ENCODE measurements at regions not wholly inside any gene's neighbourhood (a gene's known extent, or its start where the extent isn't known, plus 50 kb on each side); places are given as distances from the start of the nearest gene placed in this dataset.

DNA sequence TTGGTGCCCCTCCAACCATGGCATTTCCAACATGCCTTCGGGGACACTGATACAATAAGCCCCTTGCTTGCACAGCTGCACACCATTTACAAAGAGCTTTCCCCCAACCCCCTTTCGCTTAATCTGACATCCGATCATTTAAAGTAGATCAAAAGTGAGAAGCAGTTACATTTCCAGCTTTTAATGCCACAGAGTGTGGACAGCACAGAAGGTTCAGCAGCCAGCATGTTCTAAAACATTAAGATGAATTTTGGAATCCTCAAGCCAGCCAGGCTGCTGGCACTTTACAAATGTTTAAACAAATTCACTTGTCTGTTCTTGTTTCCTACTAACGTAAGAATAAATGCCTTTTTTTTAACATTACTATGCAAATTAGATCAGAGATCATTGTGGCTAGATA, 284.4 kb upstream of the LDB2 start:
- TF ChIP-seq, protein P1, sequence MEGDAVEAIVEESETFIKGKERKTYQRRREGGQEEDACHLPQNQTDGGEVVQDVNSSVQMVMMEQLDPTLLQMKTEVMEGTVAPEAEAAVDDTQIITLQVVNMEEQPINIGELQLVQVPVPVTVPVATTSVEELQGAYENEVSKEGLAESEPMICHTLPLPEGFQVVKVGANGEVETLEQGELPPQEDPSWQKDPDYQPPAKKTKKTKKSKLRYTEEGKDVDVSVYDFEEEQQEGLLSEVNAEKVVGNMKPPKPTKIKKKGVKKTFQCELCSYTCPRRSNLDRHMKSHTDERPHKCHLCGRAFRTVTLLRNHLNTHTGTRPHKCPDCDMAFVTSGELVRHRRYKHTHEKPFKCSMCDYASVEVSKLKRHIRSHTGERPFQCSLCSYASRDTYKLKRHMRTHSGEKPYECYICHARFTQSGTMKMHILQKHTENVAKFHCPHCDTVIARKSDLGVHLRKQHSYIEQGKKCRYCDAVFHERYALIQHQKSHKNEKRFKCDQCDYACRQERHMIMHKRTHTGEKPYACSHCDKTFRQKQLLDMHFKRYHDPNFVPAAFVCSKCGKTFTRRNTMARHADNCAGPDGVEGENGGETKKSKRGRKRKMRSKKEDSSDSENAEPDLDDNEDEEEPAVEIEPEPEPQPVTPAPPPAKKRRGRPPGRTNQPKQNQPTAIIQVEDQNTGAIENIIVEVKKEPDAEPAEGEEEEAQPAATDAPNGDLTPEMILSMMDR (conservative IDR thresholded peaks at IDR 0.05; ENCODE audit: low read depth in 2 of 2) = no peak
- TF ChIP-seq EZH2 (IDR thresholded peaks at IDR 0.05; ENCODE audit: low read depth, unreplicated experiment) = no peak
- no peak for TF ChIP-seq POLR2AphosphoS5 (IDR thresholded peaks at IDR 0.05; ENCODE audit: low read depth)
- no peak for TF ChIP-seq CREB1 (CRISPR knock-in tag; IDR thresholded peaks at IDR 0.05; ENCODE audit: low read depth)

Data from GM23338 (cell line).